ENCODE measurements at regions not wholly inside any gene's neighbourhood (a gene's known extent, or its start where the extent isn't known, plus 50 kb on each side); places are given as distances from the start of the nearest gene placed in this dataset.

- DNase-seq (ENCODE audit: low read depth in 2 of 3, low spot score in 2 of 3): no peak
Observed at GRCh38 chr18:51630706-51631105, 433.2 kb upstream of the MEX3C start.

GRCh38 chr18:51637881-51638280, 440.4 kb upstream of the MEX3C start:
- no peak for DNase-seq (ENCODE audit: low read depth in 2 of 3, low spot score in 2 of 3)

DNA sequence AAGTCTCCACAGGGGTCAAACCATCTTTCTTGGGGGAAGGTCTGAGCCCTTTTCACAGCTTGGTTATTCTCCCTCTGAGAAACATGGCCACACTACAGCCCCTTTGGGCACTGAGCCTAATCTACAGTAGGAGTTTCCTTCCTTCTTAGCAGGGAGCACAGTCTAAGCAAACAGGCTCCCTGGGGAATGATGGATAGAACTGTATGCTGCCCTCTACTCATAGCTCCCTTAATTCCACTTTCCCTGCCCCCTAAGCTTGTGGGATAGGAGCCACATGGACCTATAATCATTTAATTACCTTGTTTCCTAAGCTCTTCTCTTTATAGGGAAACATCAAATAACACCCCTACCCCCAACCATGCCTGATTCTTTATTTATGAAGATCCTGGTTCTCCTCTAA, 442.1 kb upstream of the MEX3C start:
- no peak for DNase-seq (ENCODE audit: low read depth in 2 of 3, low spot score in 2 of 3)

- no peak for DNase-seq (ENCODE audit: low read depth in 2 of 3, low spot score in 2 of 3)
Observed at GRCh38 chr18:51643483-51643882, 446.0 kb upstream of the MEX3C start.

DNA sequence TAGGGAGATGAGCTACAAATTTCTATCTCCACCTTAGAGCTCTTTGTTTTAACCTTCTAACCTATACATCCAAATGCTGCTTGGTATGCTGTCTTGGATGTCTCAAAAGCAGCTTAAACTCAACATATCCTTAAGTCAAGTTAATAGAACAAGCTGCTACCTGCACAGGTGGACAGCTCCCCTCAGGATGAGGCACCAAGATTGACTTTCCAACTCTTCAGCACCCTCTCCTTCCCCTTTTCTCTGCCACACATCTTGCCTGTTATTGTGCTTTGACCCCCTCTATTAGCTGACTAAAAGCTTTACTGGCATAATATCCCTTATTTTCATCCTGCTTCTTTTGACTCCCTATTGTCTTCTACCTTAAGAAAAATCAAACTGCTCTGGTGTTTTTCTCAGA, 448.1 kb upstream of the MEX3C start:
- DNase-seq (ENCODE audit: low read depth in 2 of 3, low spot score in 2 of 3): no peak

- DNase-seq (ENCODE audit: low read depth in 2 of 3, low spot score in 2 of 3): no peak
Observed at GRCh38 chr18:51647346-51647745, 449.9 kb upstream of the MEX3C start.

- DNase-seq (ENCODE audit: low read depth in 2 of 3, low spot score in 2 of 3): no peak
Observed at GRCh38 chr18:51647942-51648341, 450.5 kb upstream of the MEX3C start.

- DNase-seq (ENCODE audit: low read depth in 2 of 3, low spot score in 2 of 3): no peak
Observed at GRCh38 chr18:51649796-51650195, 452.3 kb upstream of the MEX3C start.

DNA sequence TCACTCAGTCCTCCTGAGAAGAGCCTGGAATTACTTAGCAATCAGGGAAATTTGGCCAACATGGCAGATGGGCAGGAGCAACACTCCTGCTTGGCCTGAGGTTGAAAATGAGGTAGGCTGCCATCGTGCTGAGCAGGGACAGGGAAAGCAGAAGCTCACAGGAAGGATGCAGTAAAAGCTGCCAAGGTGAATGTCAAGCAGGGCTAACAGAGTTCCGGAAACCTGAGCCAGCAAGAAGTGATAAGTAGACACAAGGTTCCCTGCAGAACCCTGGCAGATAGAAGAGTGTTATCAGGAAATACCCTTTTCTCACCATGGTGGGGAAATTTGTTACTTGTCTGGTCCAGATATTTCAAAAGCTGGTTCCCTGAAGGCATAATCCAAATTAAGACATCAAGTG, 454.3 kb upstream of the MEX3C start:
- no peak for DNase-seq (ENCODE audit: low read depth in 2 of 3, low spot score in 2 of 3)

GRCh38 chr18:51653507-51654213, 456.2 kb upstream of the MEX3C start:
- no peak for DNase-seq (ENCODE audit: low read depth in 2 of 3, low spot score in 2 of 3)

DNA sequence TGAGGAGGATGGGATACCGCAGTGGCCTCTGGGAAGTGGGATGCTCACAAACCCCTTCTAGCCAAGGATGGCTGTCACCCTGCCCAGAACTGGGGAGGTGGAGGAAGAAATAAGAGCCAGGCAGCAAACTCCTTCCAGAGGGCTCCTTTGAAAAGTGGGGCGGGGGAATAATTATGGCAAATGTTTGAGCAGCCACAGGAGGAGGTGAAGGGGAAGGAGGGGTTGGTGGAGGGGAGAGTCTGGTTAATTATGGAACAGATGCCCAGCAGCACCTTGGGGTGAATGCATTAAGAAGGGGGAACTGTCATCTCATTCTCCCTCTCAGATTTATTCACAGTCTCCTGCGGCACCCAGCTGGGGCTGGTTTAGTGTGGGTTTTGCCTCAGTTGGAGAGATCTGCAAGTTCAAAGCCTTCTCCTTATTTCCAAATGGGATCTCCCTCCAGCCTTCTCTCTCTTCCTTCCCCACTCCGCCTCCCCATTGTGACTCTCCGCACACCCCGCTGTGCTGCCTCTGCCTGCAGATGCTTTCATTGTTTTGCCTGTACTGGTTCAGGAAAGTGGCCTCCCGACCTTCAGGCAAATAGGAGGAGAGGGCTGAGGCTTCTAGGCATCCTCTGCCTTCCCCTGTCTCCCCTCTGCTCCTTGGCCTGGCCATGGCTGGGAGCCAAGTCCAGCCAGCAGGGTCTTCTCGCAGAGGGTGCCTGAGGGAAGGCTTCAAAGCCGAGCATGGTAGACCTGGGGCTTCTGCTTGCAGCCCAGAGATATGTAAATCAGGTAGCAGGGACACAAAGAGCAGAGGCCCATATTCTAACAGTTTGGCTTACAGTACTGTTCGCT, 457.2 kb upstream of the MEX3C start:
- no peak for DNase-seq (ENCODE audit: low read depth in 2 of 3, low spot score in 2 of 3)

DNA sequence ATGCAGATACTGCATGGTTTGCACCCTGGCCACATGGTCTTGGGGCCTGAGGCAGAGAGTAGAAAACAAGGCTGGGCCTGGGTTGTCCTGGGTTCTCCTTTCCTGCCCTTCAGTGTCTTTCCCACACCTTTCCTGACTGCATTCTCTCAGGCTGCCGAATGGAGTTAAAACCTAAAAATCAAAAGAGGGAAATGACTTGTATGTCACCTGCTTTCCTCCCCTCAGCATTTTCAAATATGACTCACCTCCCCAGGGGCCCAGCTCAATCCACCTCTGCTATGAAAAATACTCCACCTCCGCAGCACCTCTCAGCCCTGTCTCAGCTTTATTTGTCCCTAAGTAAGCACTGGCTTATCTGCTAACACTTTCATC, 457.8 kb upstream of the MEX3C start:
- DNase-seq (ENCODE audit: low read depth in 2 of 3, low spot score in 2 of 3): no peak

DNA sequence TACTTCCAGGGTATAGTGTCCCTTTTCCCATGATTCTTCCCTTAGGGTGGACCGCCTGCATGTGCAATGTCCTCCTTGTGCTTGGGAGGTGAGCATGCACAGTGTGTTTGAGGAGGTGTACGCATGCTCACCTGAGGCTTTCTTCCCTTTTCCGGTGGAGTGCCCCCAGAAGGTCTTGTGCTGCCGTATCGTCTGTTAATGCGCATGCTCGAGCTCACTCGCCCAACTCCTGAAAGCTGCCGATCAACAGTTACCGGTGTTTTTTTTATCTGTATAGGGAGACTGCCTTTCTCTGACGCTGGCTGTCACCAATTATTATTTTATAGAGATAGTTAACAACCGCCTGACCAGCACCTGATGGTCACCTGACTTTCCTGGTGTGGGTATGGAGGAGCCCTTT, 458.8 kb upstream of the MEX3C start:
- no peak for DNase-seq (ENCODE audit: low read depth in 2 of 3, low spot score in 2 of 3)

DNA sequence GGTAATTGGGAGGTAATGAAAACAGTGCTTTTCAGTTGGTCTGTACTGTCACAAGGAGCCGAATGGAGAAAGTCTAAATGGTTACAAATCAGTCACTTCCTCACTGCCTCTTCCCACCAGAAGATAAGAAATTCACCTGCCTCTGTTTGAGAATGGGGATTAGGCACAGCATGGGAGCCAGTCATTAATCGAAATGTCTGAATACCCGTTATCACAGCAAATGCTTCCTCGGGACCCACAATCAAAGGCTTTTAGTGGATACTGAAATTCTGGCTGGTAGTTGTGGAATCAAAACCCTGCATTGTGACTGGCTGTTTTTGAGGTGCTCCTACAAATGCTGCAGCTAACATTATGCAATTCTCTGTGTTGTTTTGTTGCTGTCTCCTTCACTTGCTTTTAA, 461.0 kb upstream of the MEX3C start:
- DNase-seq (ENCODE audit: low read depth in 2 of 3, low spot score in 2 of 3): no peak

DNA sequence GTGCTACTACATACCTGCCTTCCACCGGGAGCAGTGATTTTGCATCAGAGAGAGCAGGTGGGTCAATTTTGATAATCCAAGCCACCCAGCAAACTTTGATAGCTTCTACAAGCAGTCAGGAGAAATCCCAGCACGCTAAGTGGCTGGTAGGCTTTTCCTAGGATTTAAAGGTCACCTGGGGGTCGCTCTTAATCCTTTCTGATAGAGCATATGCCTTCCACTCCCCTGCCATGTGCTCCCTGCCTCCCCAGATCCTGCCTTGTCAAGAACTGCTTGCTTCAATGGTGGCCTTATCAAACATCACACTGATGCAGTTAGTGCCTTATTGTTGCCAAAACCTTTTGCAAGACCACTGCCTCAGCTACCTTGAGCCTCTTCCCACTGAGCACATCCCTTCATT, 462.3 kb upstream of the MEX3C start:
- no peak for DNase-seq (ENCODE audit: low read depth in 2 of 3, low spot score in 2 of 3)

DNA sequence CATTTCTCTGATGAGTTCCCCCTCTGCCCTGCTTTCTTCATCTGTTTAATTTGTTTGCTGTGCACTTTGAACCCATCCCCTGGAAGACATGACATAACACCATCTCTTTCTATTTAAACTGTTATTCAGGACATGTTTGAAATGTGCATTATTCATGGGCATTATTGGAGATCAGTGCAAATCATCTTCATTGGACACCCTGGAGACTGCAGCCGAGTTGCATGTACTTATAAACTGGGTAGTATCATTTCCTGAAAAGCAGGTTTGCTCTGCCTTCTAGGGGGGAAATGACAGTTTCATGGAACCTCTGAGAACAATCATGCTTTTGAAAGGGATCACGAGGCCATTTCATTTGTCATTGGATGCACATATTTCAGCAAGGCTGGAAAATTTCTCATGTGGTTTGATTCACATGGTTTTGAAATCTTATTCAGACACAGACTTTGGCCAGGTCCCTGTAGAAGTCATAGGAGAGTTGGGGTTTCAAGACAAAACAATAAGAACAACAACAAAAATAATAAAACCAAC, 462.8 kb upstream of the MEX3C start:
- no peak for DNase-seq (ENCODE audit: low read depth in 2 of 3, low spot score in 2 of 3)

- no peak for DNase-seq (ENCODE audit: low read depth in 2 of 3, low spot score in 2 of 3)
Observed at GRCh38 chr18:51664236-51664635, 466.8 kb upstream of the MEX3C start.

DNA sequence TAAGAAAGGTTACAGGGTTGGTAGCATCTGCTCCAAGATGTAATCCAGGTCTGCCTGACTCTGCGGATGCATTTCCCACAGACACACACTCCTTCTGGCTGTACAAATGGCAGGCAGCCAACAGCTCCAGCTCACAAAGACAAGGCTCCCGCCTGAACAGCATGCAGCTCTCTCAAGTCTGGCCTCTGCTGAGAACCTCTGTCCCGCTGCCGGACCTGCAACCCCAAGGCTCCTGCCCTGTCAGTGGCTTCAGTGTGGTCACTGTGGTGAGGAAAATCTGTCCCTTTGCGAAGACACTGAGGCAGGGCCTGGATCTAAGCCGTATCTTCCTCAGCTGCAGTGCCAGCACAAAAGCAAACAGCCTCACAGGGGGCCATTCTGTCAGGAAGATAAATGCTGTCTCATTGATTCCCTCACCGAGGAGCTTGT, 469.3 kb upstream of the MEX3C start:
- no peak for DNase-seq (ENCODE audit: low read depth in 2 of 3, low spot score in 2 of 3)

GRCh38 chr18:51668101-51668500, 470.6 kb upstream of the MEX3C start:
- peak in 2 of 3 donors; percentile 20 to 61 for DNase-seq (ENCODE audit: low read depth in 2 of 3, low spot score in 2 of 3)

- no peak for DNase-seq (ENCODE audit: low read depth in 2 of 3, low spot score in 2 of 3)
Observed at GRCh38 chr18:51668607-51669006, 471.1 kb upstream of the MEX3C start.

DNA sequence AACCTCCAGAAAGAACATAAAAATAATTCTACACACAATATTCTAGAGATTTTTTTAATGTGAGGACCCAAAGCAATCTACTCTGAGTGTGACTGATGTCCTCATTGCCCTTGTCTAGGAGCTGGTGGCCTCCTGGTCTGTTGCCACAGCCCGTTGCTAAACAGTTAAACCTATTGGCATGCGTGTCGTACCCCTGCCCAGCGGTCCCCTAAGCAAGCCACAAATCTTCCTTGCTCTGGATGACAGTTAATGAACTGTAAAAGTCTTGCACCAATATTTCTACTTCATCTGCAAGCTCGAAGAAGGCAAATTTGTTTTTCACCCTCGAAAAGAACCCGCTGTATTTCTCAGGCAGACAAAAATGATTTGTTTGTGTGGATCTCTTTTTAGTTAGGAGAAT, 489.1 kb upstream of the MEX3C start:
- DNase-seq (ENCODE audit: low read depth in 2 of 3, low spot score in 2 of 3): no peak
